Hepatocyte (in vitro differentiated cells): ENCODE measurements at regions not wholly inside any gene's neighbourhood (a gene's known extent, or its start where the extent isn't known, plus 50 kb on each side); places are given as distances from the start of the nearest gene placed in this dataset.

Experiments
- CTCF ChIP-seq: fragments of 200-600 bp; sonication (generic); IDR thresholded peaks from 2 replicates; pipeline ENCODE4 v1.5.1; 2016; ENCODE audit warnings: antibody characterized with exemption, mild to moderate bottlenecking; ENCODE audit not compliant: poor library complexity
- EZH2phosphoT487 ChIP-seq: fragments of 200-600 bp; sonication (generic); IDR thresholded peaks from one replicate; pipeline ENCODE4 v1.6.1; 2018; ENCODE audit warnings: antibody characterized with exemption, mild to moderate bottlenecking, low read depth, moderate library complexity; ENCODE audit not compliant: unreplicated experiment, severe bottlenecking

GRCh38 chr7:35537067-35538023 lies 157.6 kb downstream of the HERPUD2 start:
- TF ChIP-seq CTCF: peak; percentile 98
- no peak for TF ChIP-seq EZH2phosphoT487
